Bronchial epithelial cell (primary cell): ENCODE measurements at regions not wholly inside any gene's neighbourhood (a gene's known extent, or its start where the extent isn't known, plus 50 kb on each side); places are given as distances from the start of the nearest gene placed in this dataset.

Source experiments
- DNase-seq: peaks from one replicate; pipeline ENCODE4 v3.0.0-alpha.2; 2010; ENCODE audit warnings: low read depth
- FAIRE-seq: peaks from 2 replicates; lab custom pipeline; 2011; peaks lifted over from hg19 to GRCh38; lab: Jason Lieb, UNC
- H3K27me3 ChIP-seq: 2 replicates; pipeline ENCODE4 v1.5.1; 2011; ENCODE audit warnings: low read length; ENCODE audit not compliant: control insufficient read depth, insufficient read depth
- H3K36me3 ChIP-seq: 2 replicates; pipeline ENCODE4 v1.5.1; 2011; ENCODE audit warnings: low read length; ENCODE audit not compliant: control insufficient read depth, insufficient read depth
- H3K4me3 ChIP-seq: 2 replicates; pipeline ENCODE4 v1.5.1; 2011; ENCODE audit warnings: mild to moderate bottlenecking, low read depth, low read length, control low read depth
- TF ChIP-seq, protein P1 (sequence below): IDR thresholded peaks from 2 replicates; pipeline ENCODE4 v1.5.1; 2011; ENCODE audit warnings: mild to moderate bottlenecking, moderate library complexity, low read length, control low read depth, inconsistent platforms; ENCODE audit not compliant: insufficient read depth, severe bottlenecking

DNA sequence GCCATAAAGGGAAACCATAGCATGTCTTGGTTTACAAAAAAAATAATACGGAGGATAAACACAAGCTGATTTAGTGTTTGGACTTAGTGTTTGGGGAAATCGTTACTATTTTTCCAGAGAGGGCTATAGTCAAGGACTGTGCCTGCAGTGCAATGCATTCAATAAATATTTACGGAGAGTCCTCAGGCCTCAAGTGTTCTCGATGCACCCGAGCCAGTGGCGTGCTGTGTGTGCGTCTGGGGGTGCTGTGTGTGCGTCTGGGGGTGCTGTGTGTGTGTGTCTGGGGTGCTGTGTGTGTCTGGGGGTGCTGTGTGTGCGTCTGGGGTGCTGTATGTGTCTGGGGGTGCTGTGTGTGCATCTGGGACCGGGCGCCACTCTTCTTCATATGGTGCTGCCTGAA is 71.7 kb upstream of the GTF3A start:
- FAIRE-seq (no peak), DNase-seq (no peak)
- Histone ChIP-seq H3K27me3 (no peaks in the 10 kb centered on the region), H3K36me3 (no peaks in the 10 kb centered on the region), H3K4me3 (no peak overlapping the region)
- TF ChIP-seq, protein P1, sequence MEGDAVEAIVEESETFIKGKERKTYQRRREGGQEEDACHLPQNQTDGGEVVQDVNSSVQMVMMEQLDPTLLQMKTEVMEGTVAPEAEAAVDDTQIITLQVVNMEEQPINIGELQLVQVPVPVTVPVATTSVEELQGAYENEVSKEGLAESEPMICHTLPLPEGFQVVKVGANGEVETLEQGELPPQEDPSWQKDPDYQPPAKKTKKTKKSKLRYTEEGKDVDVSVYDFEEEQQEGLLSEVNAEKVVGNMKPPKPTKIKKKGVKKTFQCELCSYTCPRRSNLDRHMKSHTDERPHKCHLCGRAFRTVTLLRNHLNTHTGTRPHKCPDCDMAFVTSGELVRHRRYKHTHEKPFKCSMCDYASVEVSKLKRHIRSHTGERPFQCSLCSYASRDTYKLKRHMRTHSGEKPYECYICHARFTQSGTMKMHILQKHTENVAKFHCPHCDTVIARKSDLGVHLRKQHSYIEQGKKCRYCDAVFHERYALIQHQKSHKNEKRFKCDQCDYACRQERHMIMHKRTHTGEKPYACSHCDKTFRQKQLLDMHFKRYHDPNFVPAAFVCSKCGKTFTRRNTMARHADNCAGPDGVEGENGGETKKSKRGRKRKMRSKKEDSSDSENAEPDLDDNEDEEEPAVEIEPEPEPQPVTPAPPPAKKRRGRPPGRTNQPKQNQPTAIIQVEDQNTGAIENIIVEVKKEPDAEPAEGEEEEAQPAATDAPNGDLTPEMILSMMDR, result no peak

DNA sequence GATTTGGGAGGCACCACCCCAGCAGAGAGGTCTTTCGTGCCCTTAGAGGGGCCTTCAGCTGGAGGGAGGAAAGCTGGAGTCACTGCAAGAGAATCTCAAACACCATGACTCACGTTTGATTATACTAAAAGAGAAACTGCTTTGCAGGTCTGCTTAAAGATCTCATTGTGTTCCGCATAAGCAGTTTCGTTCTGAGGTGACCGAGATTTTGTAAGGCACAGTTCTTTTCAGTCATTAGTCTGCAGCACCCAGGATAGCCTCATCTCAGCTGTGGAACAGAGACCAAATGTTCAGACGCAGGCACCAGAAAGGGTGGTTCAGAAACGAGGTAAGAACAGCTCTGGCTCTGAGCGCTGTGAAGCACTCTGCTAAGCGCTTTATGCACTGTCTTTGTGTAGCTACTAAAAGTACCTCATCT is 71.2 kb upstream of the GTF3A start:
- DNase-seq (peak; percentile 37), FAIRE-seq (no peak)
- no peak overlapping the region for H3K4me3 ChIP-seq
- H3K27me3 ChIP-seq, result no peaks in the 10 kb centered on the region
- no peaks in the 10 kb centered on the region for H3K36me3 ChIP-seq
- TF ChIP-seq, protein P1, result no peak

DNA sequence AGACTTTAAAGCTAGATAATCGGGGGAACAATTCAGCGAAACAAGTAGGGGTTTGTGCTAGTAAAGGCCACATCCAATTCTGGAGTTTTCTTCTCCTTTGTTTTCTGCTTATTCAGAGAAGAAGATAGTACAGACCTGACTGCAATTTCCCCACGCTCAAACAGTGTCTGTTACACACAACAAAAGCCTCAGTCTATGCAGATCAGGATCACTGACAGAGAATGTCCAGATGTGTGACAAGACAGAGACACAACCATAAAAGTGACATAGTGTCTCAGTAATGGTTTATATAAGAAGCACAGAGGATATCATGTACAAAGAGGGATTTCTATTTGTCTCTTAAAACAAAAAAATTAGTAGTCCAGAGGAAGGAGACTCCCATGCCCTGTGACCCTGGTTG is 70.7 kb upstream of the GTF3A start:
- no peak for FAIRE-seq
- Histone ChIP-seq H3K27me3 (no peaks in the 10 kb centered on the region), H3K36me3 (no peaks in the 10 kb centered on the region), H3K4me3 (no peak overlapping the region)
- DNase-seq, result no peak
- TF ChIP-seq, protein P1, result no peak

DNA sequence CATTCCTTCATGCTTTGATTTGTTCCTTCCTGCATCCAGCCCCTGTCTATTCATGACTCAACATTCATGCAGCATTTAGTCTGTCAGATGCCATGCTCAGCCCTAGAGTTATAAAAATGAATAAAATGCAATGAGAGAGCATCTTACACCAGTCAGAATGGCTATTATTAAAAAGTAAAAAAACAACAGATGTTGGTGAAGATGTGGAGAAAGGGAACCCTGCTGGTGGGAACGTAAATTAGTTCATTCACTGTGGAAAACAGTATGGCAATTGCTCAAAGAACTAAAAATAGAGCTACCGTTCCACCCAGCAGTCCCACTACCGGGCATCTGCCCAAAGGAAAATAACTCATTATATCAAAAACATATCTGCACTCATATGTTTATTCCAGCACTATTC is 70.0 kb upstream of the GTF3A start:
- no peaks in the 10 kb centered on the region for H3K36me3 ChIP-seq
- no peak overlapping the region for H3K4me3 ChIP-seq
- FAIRE-seq, result no peak
- TF ChIP-seq, protein P1, result no peak
- DNase-seq, result no peak
- no peaks in the 10 kb centered on the region for H3K27me3 ChIP-seq

DNA sequence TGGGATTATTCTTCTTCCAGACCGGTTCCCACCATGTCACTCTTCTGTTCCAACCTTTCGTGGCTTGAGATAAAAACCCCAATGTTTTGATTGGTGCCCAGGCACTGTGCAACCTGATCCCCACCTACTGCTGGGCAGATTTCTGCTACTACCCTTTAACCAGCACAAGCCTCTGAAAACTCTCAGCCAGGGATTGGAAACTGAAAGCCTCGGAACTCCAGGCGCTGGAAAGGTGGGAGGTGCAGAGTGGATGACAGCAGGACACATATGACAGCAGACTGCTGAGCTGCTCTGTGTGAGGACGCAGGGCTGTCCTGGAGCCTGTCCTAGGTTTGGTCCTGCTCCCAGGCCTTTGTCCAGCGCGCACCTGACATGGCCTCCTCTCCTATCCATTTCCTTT is 68.5 kb upstream of the GTF3A start:
- no peak for FAIRE-seq
- Histone ChIP-seq H3K27me3 (no peaks in the 10 kb centered on the region), H3K36me3 (no peaks in the 10 kb centered on the region), H3K4me3 (no peak overlapping the region)
- TF ChIP-seq, protein P1, result no peak
- DNase-seq, result no peak

DNA sequence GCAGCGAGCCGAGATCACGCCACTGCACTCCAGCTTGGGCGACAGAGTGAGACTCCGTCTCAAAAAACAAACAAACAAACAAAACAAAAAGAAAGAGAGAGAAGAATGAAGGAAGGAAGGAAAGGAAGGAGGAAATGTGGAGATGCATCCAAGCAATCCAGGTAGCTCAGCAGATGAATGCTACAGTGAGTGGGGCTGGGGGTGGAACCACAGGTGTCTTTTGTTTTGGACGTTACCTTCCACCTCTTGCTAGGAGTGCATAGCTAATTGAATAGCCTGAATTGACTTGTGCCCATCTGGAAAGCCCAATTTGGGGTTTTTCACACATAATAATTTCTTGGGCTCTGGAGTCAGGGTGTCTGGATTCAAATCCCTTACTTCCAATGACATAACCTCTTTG is 66.0 kb upstream of the GTF3A start:
- FAIRE-seq, result no peak
- DNase-seq, result no peak

More for the DNA sequence above, 66.0 kb upstream of the GTF3A start:
- H3K4me3 ChIP-seq, result no peak overlapping the region
- H3K27me3 ChIP-seq, result peaks cover 4% of the 10 kb centered on the region
- H3K36me3 ChIP-seq, result no peaks in the 10 kb centered on the region
- TF ChIP-seq, protein P1, result no peak
